ENCODE measurements at regions not wholly inside any gene's neighbourhood (a gene's known extent, or its start where the extent isn't known, plus 50 kb on each side); places are given as distances from the start of the nearest gene placed in this dataset.

GRCh38 chr3:132838477-132838876 is 116.3 kb upstream of the NPHP3 start:
- TF ChIP-seq CTCF (IDR thresholded peaks at IDR 0.05) (no peak), POLR2A (IDR thresholded peaks at IDR 0.05) (no peak)

Measured in prostate gland (tissue), 2 donors.